SK-N-MC (cell line): ENCODE measurements at regions not wholly inside any gene's neighbourhood (a gene's known extent, or its start where the extent isn't known, plus 50 kb on each side); places are given as distances from the start of the nearest gene placed in this dataset.

Experiments used
- EZH2 ChIP-seq: fragments of 200-600 bp; sonication (generic); IDR thresholded peaks from one replicate; pipeline ENCODE4 v1.6.1; 2017; ENCODE audit warnings: antibody characterized with exemption
- POLR2AphosphoS5 ChIP-seq: IDR thresholded peaks from 2 replicates; pipeline ENCODE4 v1.6.1; 2012; ENCODE audit warnings: mild to moderate bottlenecking, low read depth, low read length, borderline replicate concordance

GRCh38 chr13:47679401-47679800 is 321.7 kb downstream of the SUCLA2 start:
- TF ChIP-seq POLR2AphosphoS5: no peak
- no peak for TF ChIP-seq EZH2
